WTC11 (cell line): ENCODE measurements at regions not wholly inside any gene's neighbourhood (a gene's known extent, or its start where the extent isn't known, plus 50 kb on each side); places are given as distances from the start of the nearest gene placed in this dataset.

Source experiments
- ATAC-seq: fragments of 200-7000 bp; cut with Tn5 transposase; 2 replicates; pipeline ENCODE4 v1.10.0; 2021; ENCODE audit warnings: mild to moderate bottlenecking, moderate library complexity
- CTCF ChIA-PET: fragments of 300-600 bp; sonication (Branson Sonifier 250); formaldehyde crosslinking; loops from one replicate; lab custom pipeline; 2021; ENCODE audit warnings: antibody characterized with exemption; lab: Charles Lee
- POLR2A ChIA-PET: fragments of 350-600 bp; sonication (Branson Sonifier 250); formaldehyde crosslinking; loops from one replicate; lab custom pipeline; 2021; ENCODE audit warnings: antibody characterized with exemption; lab: Charles Lee
- DNase-seq: peaks from one replicate; pipeline ENCODE4 v3.0.0; 2021; ENCODE audit warnings: low spot score
- H3K27ac Mint-ChIP-seq: 2 replicates; pipeline ENCODE4 v1.8.0; 2021; ENCODE audit warnings: mixed read lengths
- H3K27me3 Mint-ChIP-seq: 2 replicates; pipeline ENCODE4 v1.8.0; 2021; ENCODE audit warnings: low read depth, mild to moderate bottlenecking, moderate library complexity, mixed read lengths
- H3K36me3 Mint-ChIP-seq: 2 replicates; pipeline ENCODE4 v1.8.0; 2021; ENCODE audit warnings: mixed read lengths
- H3K4me1 Mint-ChIP-seq: 2 replicates; pipeline ENCODE4 v1.8.0; 2022; ENCODE audit warnings: mixed read lengths
- H3K4me3 Mint-ChIP-seq: 2 replicates; pipeline ENCODE4 v1.8.0; 2021; ENCODE audit warnings: mild to moderate bottlenecking, moderate library complexity, mixed read lengths
- H3K9me3 Mint-ChIP-seq: 2 replicates; pipeline ENCODE4 v1.8.0; 2021; ENCODE audit warnings: mixed read lengths
- ATF1 ChIP-seq: sonication (generic); formaldehyde crosslinking; IDR thresholded peaks from 2 replicates; pipeline ENCODE4 v1.8.1; 2023; ENCODE audit warnings: mild to moderate bottlenecking, moderate library complexity, missing genetic modification reagents
- GABPB1 ChIP-seq: sonication (generic); formaldehyde crosslinking; IDR thresholded peaks from 2 replicates; pipeline ENCODE4 v1.8.1; 2023; ENCODE audit warnings: mild to moderate bottlenecking, missing genetic modification reagents
- JAZF1 ChIP-seq: fragments of 250-450 bp; sonication (Bioruptor Pico); IDR thresholded peaks from 2 replicates; pipeline ENCODE4 v1.9.0; 2021; ENCODE audit warnings: moderate library complexity, mild to moderate bottlenecking, inconsistent platforms
- NR1H2 ChIP-seq: sonication (generic); formaldehyde crosslinking; IDR thresholded peaks from 2 replicates; pipeline ENCODE4 v1.9.0; 2021; ENCODE audit warnings: mild to moderate bottlenecking, moderate library complexity, missing genetic modification reagents
- NR2C2 ChIP-seq: sonication (generic); formaldehyde crosslinking; IDR thresholded peaks from 2 replicates; pipeline ENCODE4 v1.8.0; 2022; ENCODE audit warnings: mild to moderate bottlenecking, missing genetic modification reagents
- TF ChIP-seq, protein P1 (sequence below): sonication (generic); formaldehyde crosslinking; IDR thresholded peaks from 2 replicates; pipeline ENCODE4 v1.8.1; 2023; ENCODE audit warnings: mild to moderate bottlenecking, missing genetic modification reagents, borderline replicate concordance
- TF ChIP-seq, protein P2 (sequence below): sonication (generic); formaldehyde crosslinking; IDR thresholded peaks from 2 replicates; pipeline ENCODE4 v1.8.1; 2022; ENCODE audit warnings: mild to moderate bottlenecking, moderate library complexity, missing genetic modification reagents
- TF ChIP-seq, protein P3 (sequence below): sonication (generic); formaldehyde crosslinking; IDR thresholded peaks from 2 replicates; pipeline ENCODE4 v1.8.0; 2022; ENCODE audit warnings: mild to moderate bottlenecking, missing genetic modification reagents
- TF ChIP-seq, protein P4 (sequence below): fragments of 250-450 bp; sonication (Bioruptor Pico); IDR thresholded peaks from 2 replicates; pipeline ENCODE4 v1.9.0; 2021; ENCODE audit warnings: mild to moderate bottlenecking, borderline replicate concordance
- TF ChIP-seq, protein P5 (sequence below): sonication (generic); formaldehyde crosslinking; IDR thresholded peaks from 2 replicates; pipeline ENCODE4 v1.8.1; 2023; ENCODE audit warnings: mild to moderate bottlenecking, moderate library complexity, missing genetic modification reagents
- TF ChIP-seq, protein P6 (sequence below): sonication (generic); formaldehyde crosslinking; IDR thresholded peaks from 2 replicates; pipeline ENCODE4 v1.8.0; 2023; ENCODE audit warnings: mild to moderate bottlenecking, missing genetic modification reagents
- TF ChIP-seq, protein P7 (sequence below): sonication (generic); formaldehyde crosslinking; conservative IDR thresholded peaks from 2 replicates; pipeline ENCODE4 v1.8.1; 2023; ENCODE audit warnings: mild to moderate bottlenecking, low read depth, missing genetic modification reagents, moderate library complexity

DNA sequence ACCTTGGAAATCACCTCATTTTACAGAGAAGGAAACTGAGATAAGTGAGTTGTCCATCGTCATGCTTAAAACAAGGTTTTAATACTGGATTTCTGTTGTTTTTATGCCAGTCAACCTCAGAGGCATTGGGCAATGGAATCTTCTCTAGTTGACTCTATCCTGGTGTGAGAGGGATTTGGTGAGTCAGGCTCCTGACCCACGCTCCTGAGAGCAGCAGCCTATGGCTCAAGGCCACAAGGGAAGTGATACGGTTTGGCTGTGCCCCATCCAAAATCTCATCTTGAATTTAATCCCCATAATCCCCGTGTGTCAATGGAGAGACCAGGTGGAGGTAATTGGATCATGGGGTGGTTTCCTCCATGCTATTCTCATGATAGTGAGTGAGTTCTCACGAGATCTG, 90.1 kb downstream of the TLR5 start:
- DNase-seq = no peak
- no peak overlapping the region for H3K4me3 Mint-ChIP-seq
- peaks cover 6% of the 10 kb centered on the region for H3K4me1 Mint-ChIP-seq
- POLR2A ChIA-PET = no interaction called here
- CTCF ChIA-PET = no interaction called here
- peaks cover 11% of the 10 kb centered on the region for H3K9me3 Mint-ChIP-seq
- TF ChIP-seq, protein P1, sequence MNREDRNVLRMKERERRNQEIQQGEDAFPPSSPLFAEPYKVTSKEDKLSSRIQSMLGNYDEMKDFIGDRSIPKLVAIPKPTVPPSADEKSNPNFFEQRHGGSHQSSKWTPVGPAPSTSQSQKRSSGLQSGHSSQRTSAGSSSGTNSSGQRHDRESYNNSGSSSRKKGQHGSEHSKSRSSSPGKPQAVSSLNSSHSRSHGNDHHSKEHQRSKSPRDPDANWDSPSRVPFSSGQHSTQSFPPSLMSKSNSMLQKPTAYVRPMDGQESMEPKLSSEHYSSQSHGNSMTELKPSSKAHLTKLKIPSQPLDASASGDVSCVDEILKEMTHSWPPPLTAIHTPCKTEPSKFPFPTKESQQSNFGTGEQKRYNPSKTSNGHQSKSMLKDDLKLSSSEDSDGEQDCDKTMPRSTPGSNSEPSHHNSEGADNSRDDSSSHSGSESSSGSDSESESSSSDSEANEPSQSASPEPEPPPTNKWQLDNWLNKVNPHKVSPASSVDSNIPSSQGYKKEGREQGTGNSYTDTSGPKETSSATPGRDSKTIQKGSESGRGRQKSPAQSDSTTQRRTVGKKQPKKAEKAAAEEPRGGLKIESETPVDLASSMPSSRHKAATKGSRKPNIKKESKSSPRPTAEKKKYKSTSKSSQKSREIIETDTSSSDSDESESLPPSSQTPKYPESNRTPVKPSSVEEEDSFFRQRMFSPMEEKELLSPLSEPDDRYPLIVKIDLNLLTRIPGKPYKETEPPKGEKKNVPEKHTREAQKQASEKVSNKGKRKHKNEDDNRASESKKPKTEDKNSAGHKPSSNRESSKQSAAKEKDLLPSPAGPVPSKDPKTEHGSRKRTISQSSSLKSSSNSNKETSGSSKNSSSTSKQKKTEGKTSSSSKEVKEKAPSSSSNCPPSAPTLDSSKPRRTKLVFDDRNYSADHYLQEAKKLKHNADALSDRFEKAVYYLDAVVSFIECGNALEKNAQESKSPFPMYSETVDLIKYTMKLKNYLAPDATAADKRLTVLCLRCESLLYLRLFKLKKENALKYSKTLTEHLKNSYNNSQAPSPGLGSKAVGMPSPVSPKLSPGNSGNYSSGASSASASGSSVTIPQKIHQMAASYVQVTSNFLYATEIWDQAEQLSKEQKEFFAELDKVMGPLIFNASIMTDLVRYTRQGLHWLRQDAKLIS = no peak
- no peak for TF ChIP-seq JAZF1 (CRISPR knock-in tag)
- TF ChIP-seq, protein P2, sequence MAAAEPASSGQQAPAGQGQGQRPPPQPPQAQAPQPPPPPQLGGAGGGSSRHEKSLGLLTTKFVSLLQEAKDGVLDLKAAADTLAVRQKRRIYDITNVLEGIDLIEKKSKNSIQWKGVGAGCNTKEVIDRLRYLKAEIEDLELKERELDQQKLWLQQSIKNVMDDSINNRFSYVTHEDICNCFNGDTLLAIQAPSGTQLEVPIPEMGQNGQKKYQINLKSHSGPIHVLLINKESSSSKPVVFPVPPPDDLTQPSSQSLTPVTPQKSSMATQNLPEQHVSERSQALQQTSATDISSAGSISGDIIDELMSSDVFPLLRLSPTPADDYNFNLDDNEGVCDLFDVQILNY = no peak
- H3K36me3 Mint-ChIP-seq = peaks cover 12% of the 10 kb centered on the region
- peaks cover 6% of the 10 kb centered on the region for H3K27me3 Mint-ChIP-seq
- no peak overlapping the region for H3K27ac Mint-ChIP-seq
- no peak for ATAC-seq

DNA sequence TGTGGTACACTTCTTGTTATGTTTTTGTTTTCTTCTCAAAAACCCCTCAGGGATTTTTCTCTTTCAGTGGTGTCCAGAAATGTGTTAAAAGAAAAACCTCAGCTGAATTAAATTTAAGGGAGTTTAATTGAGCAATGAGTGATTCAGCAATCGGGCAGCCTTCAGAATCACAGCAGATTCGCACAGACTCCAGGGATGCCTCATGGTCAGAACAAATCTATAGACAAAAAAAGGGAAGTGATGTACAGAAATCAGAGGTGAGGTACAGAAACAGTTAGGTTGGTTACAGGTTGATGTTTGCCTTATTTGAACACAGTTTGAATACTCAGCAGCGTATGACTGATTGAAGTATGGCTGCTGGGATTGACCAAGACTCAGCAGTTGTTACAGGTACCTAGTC, 86.2 kb downstream of the TLR5 start:
- ChIA-PET CTCF (no interaction called here), POLR2A (no interaction called here)
- H3K9me3 Mint-ChIP-seq = no peaks in the 10 kb centered on the region
- ATAC-seq (no peak), DNase-seq (no peak)
- no peaks in the 10 kb centered on the region; the same call in 1 of the 2 replicates for H3K27me3 Mint-ChIP-seq
- H3K27ac Mint-ChIP-seq = no peak overlapping the region
- no peak overlapping the region for H3K4me3 Mint-ChIP-seq
- H3K4me1 Mint-ChIP-seq = peaks cover 18% of the 10 kb centered on the region
- peaks cover 2% of the 10 kb centered on the region; the same call in 1 of the 2 replicates for H3K36me3 Mint-ChIP-seq
- TF ChIP-seq NR1H2 (CRISPR knock-in tag) = no peak
- no peak for TF ChIP-seq NR2C2
- TF ChIP-seq, protein P3, sequence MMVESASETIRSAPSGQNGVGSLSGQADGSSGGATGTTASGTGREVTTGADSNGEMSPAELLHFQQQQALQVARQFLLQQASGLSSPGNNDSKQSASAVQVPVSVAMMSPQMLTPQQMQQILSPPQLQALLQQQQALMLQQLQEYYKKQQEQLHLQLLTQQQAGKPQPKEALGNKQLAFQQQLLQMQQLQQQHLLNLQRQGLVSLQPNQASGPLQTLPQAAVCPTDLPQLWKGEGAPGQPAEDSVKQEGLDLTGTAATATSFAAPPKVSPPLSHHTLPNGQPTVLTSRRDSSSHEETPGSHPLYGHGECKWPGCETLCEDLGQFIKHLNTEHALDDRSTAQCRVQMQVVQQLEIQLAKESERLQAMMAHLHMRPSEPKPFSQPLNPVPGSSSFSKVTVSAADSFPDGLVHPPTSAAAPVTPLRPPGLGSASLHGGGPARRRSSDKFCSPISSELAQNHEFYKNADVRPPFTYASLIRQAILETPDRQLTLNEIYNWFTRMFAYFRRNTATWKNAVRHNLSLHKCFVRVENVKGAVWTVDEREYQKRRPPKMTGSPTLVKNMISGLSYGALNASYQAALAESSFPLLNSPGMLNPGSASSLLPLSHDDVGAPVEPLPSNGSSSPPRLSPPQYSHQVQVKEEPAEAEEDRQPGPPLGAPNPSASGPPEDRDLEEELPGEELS = no peak
- TF ChIP-seq, protein P4, sequence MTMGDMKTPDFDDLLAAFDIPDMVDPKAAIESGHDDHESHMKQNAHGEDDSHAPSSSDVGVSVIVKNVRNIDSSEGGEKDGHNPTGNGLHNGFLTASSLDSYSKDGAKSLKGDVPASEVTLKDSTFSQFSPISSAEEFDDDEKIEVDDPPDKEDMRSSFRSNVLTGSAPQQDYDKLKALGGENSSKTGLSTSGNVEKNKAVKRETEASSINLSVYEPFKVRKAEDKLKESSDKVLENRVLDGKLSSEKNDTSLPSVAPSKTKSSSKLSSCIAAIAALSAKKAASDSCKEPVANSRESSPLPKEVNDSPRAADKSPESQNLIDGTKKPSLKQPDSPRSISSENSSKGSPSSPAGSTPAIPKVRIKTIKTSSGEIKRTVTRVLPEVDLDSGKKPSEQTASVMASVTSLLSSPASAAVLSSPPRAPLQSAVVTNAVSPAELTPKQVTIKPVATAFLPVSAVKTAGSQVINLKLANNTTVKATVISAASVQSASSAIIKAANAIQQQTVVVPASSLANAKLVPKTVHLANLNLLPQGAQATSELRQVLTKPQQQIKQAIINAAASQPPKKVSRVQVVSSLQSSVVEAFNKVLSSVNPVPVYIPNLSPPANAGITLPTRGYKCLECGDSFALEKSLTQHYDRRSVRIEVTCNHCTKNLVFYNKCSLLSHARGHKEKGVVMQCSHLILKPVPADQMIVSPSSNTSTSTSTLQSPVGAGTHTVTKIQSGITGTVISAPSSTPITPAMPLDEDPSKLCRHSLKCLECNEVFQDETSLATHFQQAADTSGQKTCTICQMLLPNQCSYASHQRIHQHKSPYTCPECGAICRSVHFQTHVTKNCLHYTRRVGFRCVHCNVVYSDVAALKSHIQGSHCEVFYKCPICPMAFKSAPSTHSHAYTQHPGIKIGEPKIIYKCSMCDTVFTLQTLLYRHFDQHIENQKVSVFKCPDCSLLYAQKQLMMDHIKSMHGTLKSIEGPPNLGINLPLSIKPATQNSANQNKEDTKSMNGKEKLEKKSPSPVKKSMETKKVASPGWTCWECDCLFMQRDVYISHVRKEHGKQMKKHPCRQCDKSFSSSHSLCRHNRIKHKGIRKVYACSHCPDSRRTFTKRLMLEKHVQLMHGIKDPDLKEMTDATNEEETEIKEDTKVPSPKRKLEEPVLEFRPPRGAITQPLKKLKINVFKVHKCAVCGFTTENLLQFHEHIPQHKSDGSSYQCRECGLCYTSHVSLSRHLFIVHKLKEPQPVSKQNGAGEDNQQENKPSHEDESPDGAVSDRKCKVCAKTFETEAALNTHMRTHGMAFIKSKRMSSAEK (CRISPR knock-in tag) = no peak
- TF ChIP-seq, protein P5, sequence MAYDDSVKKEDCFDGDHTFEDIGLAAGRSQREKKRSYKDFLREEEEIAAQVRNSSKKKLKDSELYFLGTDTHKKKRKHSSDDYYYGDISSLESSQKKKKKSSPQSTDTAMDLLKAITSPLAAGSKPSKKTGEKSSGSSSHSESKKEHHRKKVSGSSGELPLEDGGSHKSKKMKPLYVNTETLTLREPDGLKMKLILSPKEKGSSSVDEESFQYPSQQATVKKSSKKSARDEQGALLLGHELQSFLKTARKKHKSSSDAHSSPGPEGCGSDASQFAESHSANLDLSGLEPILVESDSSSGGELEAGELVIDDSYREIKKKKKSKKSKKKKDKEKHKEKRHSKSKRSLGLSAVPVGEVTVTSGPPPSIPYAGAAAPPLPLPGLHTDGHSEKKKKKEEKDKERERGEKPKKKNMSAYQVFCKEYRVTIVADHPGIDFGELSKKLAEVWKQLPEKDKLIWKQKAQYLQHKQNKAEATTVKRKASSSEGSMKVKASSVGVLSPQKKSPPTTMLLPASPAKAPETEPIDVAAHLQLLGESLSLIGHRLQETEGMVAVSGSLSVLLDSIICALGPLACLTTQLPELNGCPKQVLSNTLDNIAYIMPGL = no peak
- no peak for TF ChIP-seq ATF1 (CRISPR knock-in tag)
- TF ChIP-seq, protein P6, sequence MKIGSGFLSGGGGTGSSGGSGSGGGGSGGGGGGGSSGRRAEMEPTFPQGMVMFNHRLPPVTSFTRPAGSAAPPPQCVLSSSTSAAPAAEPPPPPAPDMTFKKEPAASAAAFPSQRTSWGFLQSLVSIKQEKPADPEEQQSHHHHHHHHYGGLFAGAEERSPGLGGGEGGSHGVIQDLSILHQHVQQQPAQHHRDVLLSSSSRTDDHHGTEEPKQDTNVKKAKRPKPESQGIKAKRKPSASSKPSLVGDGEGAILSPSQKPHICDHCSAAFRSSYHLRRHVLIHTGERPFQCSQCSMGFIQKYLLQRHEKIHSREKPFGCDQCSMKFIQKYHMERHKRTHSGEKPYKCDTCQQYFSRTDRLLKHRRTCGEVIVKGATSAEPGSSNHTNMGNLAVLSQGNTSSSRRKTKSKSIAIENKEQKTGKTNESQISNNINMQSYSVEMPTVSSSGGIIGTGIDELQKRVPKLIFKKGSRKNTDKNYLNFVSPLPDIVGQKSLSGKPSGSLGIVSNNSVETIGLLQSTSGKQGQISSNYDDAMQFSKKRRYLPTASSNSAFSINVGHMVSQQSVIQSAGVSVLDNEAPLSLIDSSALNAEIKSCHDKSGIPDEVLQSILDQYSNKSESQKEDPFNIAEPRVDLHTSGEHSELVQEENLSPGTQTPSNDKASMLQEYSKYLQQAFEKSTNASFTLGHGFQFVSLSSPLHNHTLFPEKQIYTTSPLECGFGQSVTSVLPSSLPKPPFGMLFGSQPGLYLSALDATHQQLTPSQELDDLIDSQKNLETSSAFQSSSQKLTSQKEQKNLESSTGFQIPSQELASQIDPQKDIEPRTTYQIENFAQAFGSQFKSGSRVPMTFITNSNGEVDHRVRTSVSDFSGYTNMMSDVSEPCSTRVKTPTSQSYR (CRISPR knock-in tag) = no peak
- no peak for TF ChIP-seq GABPB1 (CRISPR knock-in tag)
- TF ChIP-seq, protein P7, sequence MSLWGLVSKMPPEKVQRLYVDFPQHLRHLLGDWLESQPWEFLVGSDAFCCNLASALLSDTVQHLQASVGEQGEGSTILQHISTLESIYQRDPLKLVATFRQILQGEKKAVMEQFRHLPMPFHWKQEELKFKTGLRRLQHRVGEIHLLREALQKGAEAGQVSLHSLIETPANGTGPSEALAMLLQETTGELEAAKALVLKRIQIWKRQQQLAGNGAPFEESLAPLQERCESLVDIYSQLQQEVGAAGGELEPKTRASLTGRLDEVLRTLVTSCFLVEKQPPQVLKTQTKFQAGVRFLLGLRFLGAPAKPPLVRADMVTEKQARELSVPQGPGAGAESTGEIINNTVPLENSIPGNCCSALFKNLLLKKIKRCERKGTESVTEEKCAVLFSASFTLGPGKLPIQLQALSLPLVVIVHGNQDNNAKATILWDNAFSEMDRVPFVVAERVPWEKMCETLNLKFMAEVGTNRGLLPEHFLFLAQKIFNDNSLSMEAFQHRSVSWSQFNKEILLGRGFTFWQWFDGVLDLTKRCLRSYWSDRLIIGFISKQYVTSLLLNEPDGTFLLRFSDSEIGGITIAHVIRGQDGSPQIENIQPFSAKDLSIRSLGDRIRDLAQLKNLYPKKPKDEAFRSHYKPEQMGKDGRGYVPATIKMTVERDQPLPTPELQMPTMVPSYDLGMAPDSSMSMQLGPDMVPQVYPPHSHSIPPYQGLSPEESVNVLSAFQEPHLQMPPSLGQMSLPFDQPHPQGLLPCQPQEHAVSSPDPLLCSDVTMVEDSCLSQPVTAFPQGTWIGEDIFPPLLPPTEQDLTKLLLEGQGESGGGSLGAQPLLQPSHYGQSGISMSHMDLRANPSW (CRISPR knock-in tag) = no peak
